ENCODE measurements at regions not wholly inside any gene's neighbourhood (a gene's known extent, or its start where the extent isn't known, plus 50 kb on each side); places are given as distances from the start of the nearest gene placed in this dataset.

DNA sequence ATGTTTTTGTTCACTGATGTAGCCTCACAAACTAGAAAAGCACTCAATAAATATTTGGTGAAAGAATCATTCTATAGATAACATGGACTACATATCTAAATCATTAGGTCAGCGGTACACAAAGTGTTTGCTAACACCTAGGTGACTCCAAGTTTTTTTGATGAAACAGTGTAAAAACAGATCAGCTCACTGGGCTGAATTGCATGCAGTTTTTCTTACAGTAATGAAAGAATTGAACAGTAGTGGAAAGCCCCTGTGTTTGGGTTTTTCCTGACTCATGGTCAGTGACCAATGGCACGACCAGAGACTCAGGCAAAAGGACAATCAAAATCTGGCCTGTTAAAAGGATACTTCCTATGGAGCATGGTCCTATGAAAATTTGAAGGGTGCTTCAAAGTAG is 384.3 kb upstream of the EPHA6 start:
- no peak for DNase-seq (ENCODE audit: low spot score, unreplicated experiment)
- TF ChIP-seq, protein P1, sequence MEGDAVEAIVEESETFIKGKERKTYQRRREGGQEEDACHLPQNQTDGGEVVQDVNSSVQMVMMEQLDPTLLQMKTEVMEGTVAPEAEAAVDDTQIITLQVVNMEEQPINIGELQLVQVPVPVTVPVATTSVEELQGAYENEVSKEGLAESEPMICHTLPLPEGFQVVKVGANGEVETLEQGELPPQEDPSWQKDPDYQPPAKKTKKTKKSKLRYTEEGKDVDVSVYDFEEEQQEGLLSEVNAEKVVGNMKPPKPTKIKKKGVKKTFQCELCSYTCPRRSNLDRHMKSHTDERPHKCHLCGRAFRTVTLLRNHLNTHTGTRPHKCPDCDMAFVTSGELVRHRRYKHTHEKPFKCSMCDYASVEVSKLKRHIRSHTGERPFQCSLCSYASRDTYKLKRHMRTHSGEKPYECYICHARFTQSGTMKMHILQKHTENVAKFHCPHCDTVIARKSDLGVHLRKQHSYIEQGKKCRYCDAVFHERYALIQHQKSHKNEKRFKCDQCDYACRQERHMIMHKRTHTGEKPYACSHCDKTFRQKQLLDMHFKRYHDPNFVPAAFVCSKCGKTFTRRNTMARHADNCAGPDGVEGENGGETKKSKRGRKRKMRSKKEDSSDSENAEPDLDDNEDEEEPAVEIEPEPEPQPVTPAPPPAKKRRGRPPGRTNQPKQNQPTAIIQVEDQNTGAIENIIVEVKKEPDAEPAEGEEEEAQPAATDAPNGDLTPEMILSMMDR (IDR thresholded peaks at IDR 0.05; ENCODE audit: unreplicated experiment): no peak
- Mint-ChIP-seq H3K36me3 (ENCODE audit: insufficient read depth) (no peaks in the 10 kb centered on the region), H3K27ac (no peak overlapping the region), H3K27me3 (no peaks in the 10 kb centered on the region), H3K4me3 (ENCODE audit: low read depth) (no peak overlapping the region), H3K9me3 (ENCODE audit: low read depth) (no peaks in the 10 kb centered on the region), H3K4me1 (ENCODE audit: low read depth) (peaks cover 12% of the 10 kb centered on the region)

- DNase-seq (ENCODE audit: low spot score, unreplicated experiment): no peak
- H3K27ac Mint-ChIP-seq: no peak overlapping the region
- H3K4me1 Mint-ChIP-seq (ENCODE audit: low read depth): peaks cover 11% of the 10 kb centered on the region
- H3K9me3 Mint-ChIP-seq (ENCODE audit: low read depth): peaks cover 3% of the 10 kb centered on the region
- TF ChIP-seq, protein P1 (IDR thresholded peaks at IDR 0.05; ENCODE audit: unreplicated experiment): no peak
- H3K27me3 Mint-ChIP-seq: no peaks in the 10 kb centered on the region
- no peaks in the 10 kb centered on the region for H3K36me3 Mint-ChIP-seq (ENCODE audit: insufficient read depth)
- H3K4me3 Mint-ChIP-seq (ENCODE audit: low read depth): no peak overlapping the region
These were observed 379.7 kb upstream of the EPHA6 start for GRCh38 chr3:96434651-96435050.

DNA sequence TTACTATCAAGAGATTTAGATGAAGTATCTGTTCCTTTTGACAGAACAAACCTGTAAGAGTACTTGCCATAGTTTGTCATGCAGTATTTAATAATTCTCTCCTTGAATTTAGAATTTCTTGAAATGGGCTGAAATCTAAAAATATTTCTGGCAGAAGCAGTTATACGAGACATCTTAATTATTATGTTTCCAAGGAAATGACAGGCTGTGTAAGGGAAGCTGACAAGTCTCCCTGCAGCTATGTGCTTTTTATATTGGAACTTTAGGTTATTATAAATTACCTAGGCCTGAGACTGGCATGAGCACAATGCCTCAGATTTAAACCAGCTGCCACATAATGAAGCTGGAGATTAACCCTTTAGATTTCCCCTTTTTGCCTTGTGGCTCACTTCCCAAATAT is 365.0 kb upstream of the EPHA6 start:
- no peaks in the 10 kb centered on the region for H3K9me3 Mint-ChIP-seq (ENCODE audit: low read depth)

GRCh38 chr3:96449803-96450202 is 364.6 kb upstream of the EPHA6 start:
- H3K27me3 Mint-ChIP-seq: no peaks in the 10 kb centered on the region
- H3K9me3 Mint-ChIP-seq (ENCODE audit: low read depth): no peaks in the 10 kb centered on the region
- TF ChIP-seq, protein P1 (IDR thresholded peaks at IDR 0.05; ENCODE audit: unreplicated experiment): no peak
- peaks cover 5% of the 10 kb centered on the region for H3K4me1 Mint-ChIP-seq (ENCODE audit: low read depth)
- no peaks in the 10 kb centered on the region for H3K36me3 Mint-ChIP-seq (ENCODE audit: insufficient read depth)
- H3K4me3 Mint-ChIP-seq (ENCODE audit: low read depth): no peak overlapping the region
- H3K27ac Mint-ChIP-seq: peak overlapping the region; percentile 68
- no peak for DNase-seq (ENCODE audit: low spot score, unreplicated experiment)

More for the DNA sequence above, 365.0 kb upstream of the EPHA6 start:
- DNase-seq (ENCODE audit: low spot score, unreplicated experiment): no peak
- TF ChIP-seq, protein P1 (IDR thresholded peaks at IDR 0.05; ENCODE audit: unreplicated experiment): no peak
- Mint-ChIP-seq H3K4me3 (ENCODE audit: low read depth) (no peak overlapping the region), H3K27me3 (no peaks in the 10 kb centered on the region), H3K36me3 (ENCODE audit: insufficient read depth) (no peaks in the 10 kb centered on the region), H3K4me1 (ENCODE audit: low read depth) (peaks cover 5% of the 10 kb centered on the region), H3K27ac (no peak overlapping the region)

GRCh38 chr3:96450699-96451098 is 363.7 kb upstream of the EPHA6 start:
- peaks cover 5% of the 10 kb centered on the region for H3K4me1 Mint-ChIP-seq (ENCODE audit: low read depth)
- TF ChIP-seq, protein P1 (IDR thresholded peaks at IDR 0.05; ENCODE audit: unreplicated experiment): no peak
- peaks cover under 1% of the 10 kb centered on the region for H3K9me3 Mint-ChIP-seq (ENCODE audit: low read depth)
- H3K27ac Mint-ChIP-seq: no peak overlapping the region
- H3K4me3 Mint-ChIP-seq (ENCODE audit: low read depth): no peak overlapping the region
- H3K36me3 Mint-ChIP-seq (ENCODE audit: insufficient read depth): no peaks in the 10 kb centered on the region
- no peaks in the 10 kb centered on the region for H3K27me3 Mint-ChIP-seq
- DNase-seq (ENCODE audit: low spot score, unreplicated experiment): no peak

Measured in progenitor cell of endocrine pancreas (in vitro differentiated cells).